GM23338 (cell line): ENCODE measurements at regions not wholly inside any gene's neighbourhood (a gene's known extent, or its start where the extent isn't known, plus 50 kb on each side); places are given as distances from the start of the nearest gene placed in this dataset.

Experiments used
- ATAC-seq: fragments of 200-7000 bp; cut with Tn5 transposase; 3 replicates; pipeline ENCODE4 v1.9.1; 2020
- DNase-seq: peaks from one replicate; pipeline ENCODE4 v3.0.0-alpha.2; 2015; ENCODE audit warnings: low spot score
- H2AFZ ChIP-seq: fragments of 200-600 bp; sonication (generic); 2 replicates; pipeline ENCODE4 v1.8.0; 2016; ENCODE audit warnings: antibody characterized with exemption, mild to moderate bottlenecking, moderate library complexity
- H3F3A ChIP-seq: fragments of 200-600 bp; sonication (generic); replicated peaks from 2 replicates; pipeline ENCODE4 v1.8.0; 2017; ENCODE audit warnings: antibody characterized with exemption, mixed run types, low read depth
- H3K27ac ChIP-seq: fragments of 200-600 bp; sonication (generic); 2 replicates; pipeline ENCODE4 v1.6.1; 2016; ENCODE audit warnings: low read depth
- H3K27me3 ChIP-seq: fragments of 200-600 bp; sonication (generic); 2 replicates; pipeline ENCODE4 v1.8.0; 2016; ENCODE audit warnings: mild to moderate bottlenecking, mixed run types, moderate library complexity; ENCODE audit not compliant: insufficient read depth
- H3K36me3 ChIP-seq: fragments of 200-600 bp; sonication (generic); 2 replicates; pipeline ENCODE4 v1.8.0; 2016; ENCODE audit warnings: mild to moderate bottlenecking; ENCODE audit not compliant: insufficient read depth
- H3K4me1 ChIP-seq: fragments of 200-600 bp; sonication (generic); 2 replicates; pipeline ENCODE4 v1.8.0; 2016; ENCODE audit warnings: mild to moderate bottlenecking, moderate library complexity; ENCODE audit not compliant: insufficient read depth
- H3K4me2 ChIP-seq: fragments of 200-600 bp; sonication (generic); 2 replicates; pipeline ENCODE4 v1.7.1; 2017; ENCODE audit warnings: mixed run types
- H3K4me3 ChIP-seq: fragments of 200-600 bp; sonication (generic); 2 replicates; pipeline ENCODE4 v1.6.1; 2016; ENCODE audit warnings: mixed run types
- H3K79me2 ChIP-seq: fragments of 200-600 bp; sonication (generic); replicated peaks from 2 replicates; pipeline ENCODE4 v1.8.0; 2017; ENCODE audit warnings: mild to moderate bottlenecking; ENCODE audit not compliant: insufficient read depth
- H3K9me2 ChIP-seq: fragments of 200-600 bp; sonication (generic); 2 replicates; pipeline ENCODE4 v1.8.0; 2017; ENCODE audit not compliant: insufficient read depth
- H4K20me1 ChIP-seq: fragments of 200-600 bp; sonication (generic); replicated peaks from 2 replicates; pipeline ENCODE4 v1.8.0; 2017; ENCODE audit warnings: mild to moderate bottlenecking; ENCODE audit not compliant: insufficient read depth
- H3K27ac Mint-ChIP-seq: 2 replicates; pipeline ENCODE4 v1.8.0; 2020; ENCODE audit warnings: inconsistent platforms, mild to moderate bottlenecking, moderate library complexity, mixed read lengths
- H3K27me3 Mint-ChIP-seq: 3 replicates; pipeline ENCODE4 v1.8.0; 2022; ENCODE audit warnings: low read depth, mild to moderate bottlenecking, moderate library complexity, mixed read lengths, inconsistent platforms; ENCODE audit not compliant: insufficient read depth, poor library complexity
- H3K36me3 Mint-ChIP-seq: 3 replicates; pipeline ENCODE4 v1.8.0; 2021; ENCODE audit warnings: low read depth, mild to moderate bottlenecking, inconsistent platforms, moderate library complexity, mixed read lengths
- H3K4me1 Mint-ChIP-seq: 3 replicates; pipeline ENCODE4 v1.8.0; 2020; ENCODE audit warnings: mild to moderate bottlenecking, inconsistent platforms, mixed read lengths
- H3K4me3 Mint-ChIP-seq: 3 replicates; pipeline ENCODE4 v1.8.0; 2021; ENCODE audit warnings: moderate library complexity, mild to moderate bottlenecking, inconsistent platforms, mixed read lengths
- H3K9me3 Mint-ChIP-seq: 3 replicates; pipeline ENCODE4 v1.8.0; 2020; ENCODE audit warnings: moderate library complexity, mild to moderate bottlenecking, inconsistent platforms, mixed read lengths
- CREB1 ChIP-seq: fragments of 250-450 bp; sonication (Bioruptor Pico); IDR thresholded peaks from 2 replicates; pipeline ENCODE4 v1.5.0; 2020; ENCODE audit warnings: low read depth, mild to moderate bottlenecking, moderate library complexity
- NANOG ChIP-seq: IDR thresholded peaks from 2 replicates; pipeline ENCODE4 v1.6.1; 2016; ENCODE audit warnings: antibody characterized with exemption, borderline replicate concordance
- STAT1 ChIP-seq: IDR thresholded peaks from one replicate; pipeline ENCODE4 v1.6.1; 2016; ENCODE audit warnings: antibody characterized with exemption; ENCODE audit not compliant: unreplicated experiment
- ZNF114 ChIP-seq: fragments of 250-450 bp; sonication (Bioruptor Pico); IDR thresholded peaks from 2 replicates; pipeline ENCODE4 v1.5.0; 2020; ENCODE audit warnings: mild to moderate bottlenecking, moderate library complexity
- ZNF331 ChIP-seq: fragments of 250-450 bp; sonication (Bioruptor Pico); IDR thresholded peaks from 2 replicates; pipeline ENCODE4 v1.5.0; 2020; ENCODE audit warnings: low read depth, mild to moderate bottlenecking, moderate library complexity
- TF ChIP-seq, protein P1 (sequence below): IDR thresholded peaks from 2 replicates; pipeline ENCODE4 v1.6.1; 2016; ENCODE audit warnings: antibody characterized with exemption
- TF ChIP-seq, protein P2 (sequence below): fragments of 250-450 bp; sonication (Bioruptor Pico); IDR thresholded peaks from 2 replicates; pipeline ENCODE4 v1.5.0; 2020; ENCODE audit warnings: mild to moderate bottlenecking, moderate library complexity
- TF ChIP-seq, protein P3 (sequence below): IDR thresholded peaks from one replicate; pipeline ENCODE4 v1.6.1; 2018; ENCODE audit warnings: antibody characterized with exemption; ENCODE audit not compliant: unreplicated experiment

DNA sequence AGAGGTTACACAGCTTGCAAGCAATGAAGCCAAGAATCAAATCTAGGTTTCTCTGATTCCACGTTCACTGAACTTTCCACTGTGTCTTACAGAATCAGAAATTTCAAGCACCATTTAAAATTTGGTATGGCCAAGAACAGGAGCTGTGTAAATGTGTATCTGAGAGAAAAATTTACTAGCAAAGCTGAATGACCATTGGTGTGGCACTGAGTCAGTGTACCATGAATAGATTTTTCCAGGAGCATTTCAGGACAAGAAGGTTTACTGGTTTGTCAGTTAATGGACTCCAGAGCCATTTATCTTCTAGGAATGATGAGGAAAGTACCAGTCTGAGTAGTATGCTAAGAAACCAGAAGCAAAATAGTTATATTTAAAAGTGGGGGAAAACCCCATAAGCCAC is 269.4 kb upstream of the FAT3 start (continued):
- TF ChIP-seq CREB1 (CRISPR knock-in tag) = no peak
- TF ChIP-seq, protein P1, sequence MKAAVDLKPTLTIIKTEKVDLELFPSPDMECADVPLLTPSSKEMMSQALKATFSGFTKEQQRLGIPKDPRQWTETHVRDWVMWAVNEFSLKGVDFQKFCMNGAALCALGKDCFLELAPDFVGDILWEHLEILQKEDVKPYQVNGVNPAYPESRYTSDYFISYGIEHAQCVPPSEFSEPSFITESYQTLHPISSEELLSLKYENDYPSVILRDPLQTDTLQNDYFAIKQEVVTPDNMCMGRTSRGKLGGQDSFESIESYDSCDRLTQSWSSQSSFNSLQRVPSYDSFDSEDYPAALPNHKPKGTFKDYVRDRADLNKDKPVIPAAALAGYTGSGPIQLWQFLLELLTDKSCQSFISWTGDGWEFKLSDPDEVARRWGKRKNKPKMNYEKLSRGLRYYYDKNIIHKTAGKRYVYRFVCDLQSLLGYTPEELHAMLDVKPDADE = no peak

DNA sequence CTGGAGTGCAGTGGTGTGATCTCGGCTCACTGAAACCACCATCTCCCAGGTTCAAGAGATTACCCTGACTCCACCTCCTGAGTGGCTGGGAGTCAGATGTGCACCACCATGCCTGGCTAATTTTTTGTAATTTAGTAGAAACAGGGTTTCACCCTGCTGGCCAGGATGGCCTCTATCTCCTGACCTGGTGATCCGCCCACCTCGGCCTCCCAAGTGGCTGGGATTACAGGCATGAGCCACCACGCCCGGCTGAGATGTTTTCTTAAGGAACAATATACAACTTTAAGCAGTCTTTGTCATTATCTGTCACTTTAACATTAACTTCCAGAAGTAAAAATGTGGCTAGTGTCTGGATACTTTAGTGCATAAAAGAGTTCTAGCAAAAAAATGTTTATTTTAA is 272.6 kb upstream of the FAT3 start:
- no peaks in the 10 kb centered on the region; the same call in 1 of the 2 replicates for H3K9me2 ChIP-seq
- H3K79me2 ChIP-seq = no peaks in the 10 kb centered on the region

DNA sequence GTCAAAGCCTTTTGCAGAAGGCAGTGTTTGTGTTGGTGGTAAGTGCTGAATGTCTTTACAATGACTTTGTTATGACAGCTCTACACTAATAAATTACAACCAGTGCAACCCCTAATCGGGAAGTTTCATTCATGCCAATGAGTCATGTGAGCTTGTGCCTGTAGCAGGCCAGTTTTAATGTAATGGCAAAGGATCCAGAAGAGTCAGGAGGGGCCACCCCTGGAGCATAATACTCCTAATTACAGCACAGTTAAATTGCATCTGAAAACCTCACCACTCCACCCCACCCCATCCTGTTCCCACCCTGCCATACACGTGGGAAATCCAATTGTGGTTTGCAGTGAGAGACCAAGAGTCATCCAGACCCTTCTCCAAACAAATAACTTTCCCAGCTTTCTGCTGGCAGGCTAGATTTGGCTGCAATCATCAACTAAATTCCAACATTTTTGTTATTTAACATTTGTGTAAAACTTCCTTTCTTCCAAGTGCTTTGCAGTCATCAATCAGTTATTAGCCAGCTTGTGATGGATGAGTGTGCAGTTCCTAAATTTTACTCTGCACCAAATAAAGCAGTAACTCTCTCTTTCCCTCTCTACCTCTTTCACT is 277.3 kb upstream of the FAT3 start:
- H3K4me3 ChIP-seq = no peak overlapping the region
- H4K20me1 ChIP-seq = no peaks in the 10 kb centered on the region
- Mint-ChIP-seq H3K4me3 (no peak overlapping the region), H3K9me3 (no peaks in the 10 kb centered on the region), H3K27me3 (peaks cover 1% of the 10 kb centered on the region), H3K4me1 (no peaks in the 10 kb centered on the region; the same call in 2 of the 3 replicates), H3K27ac (no peak overlapping the region), H3K36me3 (no peaks in the 10 kb centered on the region)
- no peaks in the 10 kb centered on the region for H3F3A ChIP-seq
- no peak for ATAC-seq
- no peaks in the 10 kb centered on the region for H3K36me3 ChIP-seq
- no peak overlapping the region; the same call in 1 of the 2 replicates for H2AFZ ChIP-seq
- no peak overlapping the region for H3K4me2 ChIP-seq
- no peak overlapping the region for H3K27ac ChIP-seq
- H3K9me2 ChIP-seq = no peaks in the 10 kb centered on the region
- no peak for DNase-seq
- H3K27me3 ChIP-seq = no peaks in the 10 kb centered on the region
- H3K79me2 ChIP-seq = no peaks in the 10 kb centered on the region
- H3K4me1 ChIP-seq = no peaks in the 10 kb centered on the region
- TF ChIP-seq, protein P2, sequence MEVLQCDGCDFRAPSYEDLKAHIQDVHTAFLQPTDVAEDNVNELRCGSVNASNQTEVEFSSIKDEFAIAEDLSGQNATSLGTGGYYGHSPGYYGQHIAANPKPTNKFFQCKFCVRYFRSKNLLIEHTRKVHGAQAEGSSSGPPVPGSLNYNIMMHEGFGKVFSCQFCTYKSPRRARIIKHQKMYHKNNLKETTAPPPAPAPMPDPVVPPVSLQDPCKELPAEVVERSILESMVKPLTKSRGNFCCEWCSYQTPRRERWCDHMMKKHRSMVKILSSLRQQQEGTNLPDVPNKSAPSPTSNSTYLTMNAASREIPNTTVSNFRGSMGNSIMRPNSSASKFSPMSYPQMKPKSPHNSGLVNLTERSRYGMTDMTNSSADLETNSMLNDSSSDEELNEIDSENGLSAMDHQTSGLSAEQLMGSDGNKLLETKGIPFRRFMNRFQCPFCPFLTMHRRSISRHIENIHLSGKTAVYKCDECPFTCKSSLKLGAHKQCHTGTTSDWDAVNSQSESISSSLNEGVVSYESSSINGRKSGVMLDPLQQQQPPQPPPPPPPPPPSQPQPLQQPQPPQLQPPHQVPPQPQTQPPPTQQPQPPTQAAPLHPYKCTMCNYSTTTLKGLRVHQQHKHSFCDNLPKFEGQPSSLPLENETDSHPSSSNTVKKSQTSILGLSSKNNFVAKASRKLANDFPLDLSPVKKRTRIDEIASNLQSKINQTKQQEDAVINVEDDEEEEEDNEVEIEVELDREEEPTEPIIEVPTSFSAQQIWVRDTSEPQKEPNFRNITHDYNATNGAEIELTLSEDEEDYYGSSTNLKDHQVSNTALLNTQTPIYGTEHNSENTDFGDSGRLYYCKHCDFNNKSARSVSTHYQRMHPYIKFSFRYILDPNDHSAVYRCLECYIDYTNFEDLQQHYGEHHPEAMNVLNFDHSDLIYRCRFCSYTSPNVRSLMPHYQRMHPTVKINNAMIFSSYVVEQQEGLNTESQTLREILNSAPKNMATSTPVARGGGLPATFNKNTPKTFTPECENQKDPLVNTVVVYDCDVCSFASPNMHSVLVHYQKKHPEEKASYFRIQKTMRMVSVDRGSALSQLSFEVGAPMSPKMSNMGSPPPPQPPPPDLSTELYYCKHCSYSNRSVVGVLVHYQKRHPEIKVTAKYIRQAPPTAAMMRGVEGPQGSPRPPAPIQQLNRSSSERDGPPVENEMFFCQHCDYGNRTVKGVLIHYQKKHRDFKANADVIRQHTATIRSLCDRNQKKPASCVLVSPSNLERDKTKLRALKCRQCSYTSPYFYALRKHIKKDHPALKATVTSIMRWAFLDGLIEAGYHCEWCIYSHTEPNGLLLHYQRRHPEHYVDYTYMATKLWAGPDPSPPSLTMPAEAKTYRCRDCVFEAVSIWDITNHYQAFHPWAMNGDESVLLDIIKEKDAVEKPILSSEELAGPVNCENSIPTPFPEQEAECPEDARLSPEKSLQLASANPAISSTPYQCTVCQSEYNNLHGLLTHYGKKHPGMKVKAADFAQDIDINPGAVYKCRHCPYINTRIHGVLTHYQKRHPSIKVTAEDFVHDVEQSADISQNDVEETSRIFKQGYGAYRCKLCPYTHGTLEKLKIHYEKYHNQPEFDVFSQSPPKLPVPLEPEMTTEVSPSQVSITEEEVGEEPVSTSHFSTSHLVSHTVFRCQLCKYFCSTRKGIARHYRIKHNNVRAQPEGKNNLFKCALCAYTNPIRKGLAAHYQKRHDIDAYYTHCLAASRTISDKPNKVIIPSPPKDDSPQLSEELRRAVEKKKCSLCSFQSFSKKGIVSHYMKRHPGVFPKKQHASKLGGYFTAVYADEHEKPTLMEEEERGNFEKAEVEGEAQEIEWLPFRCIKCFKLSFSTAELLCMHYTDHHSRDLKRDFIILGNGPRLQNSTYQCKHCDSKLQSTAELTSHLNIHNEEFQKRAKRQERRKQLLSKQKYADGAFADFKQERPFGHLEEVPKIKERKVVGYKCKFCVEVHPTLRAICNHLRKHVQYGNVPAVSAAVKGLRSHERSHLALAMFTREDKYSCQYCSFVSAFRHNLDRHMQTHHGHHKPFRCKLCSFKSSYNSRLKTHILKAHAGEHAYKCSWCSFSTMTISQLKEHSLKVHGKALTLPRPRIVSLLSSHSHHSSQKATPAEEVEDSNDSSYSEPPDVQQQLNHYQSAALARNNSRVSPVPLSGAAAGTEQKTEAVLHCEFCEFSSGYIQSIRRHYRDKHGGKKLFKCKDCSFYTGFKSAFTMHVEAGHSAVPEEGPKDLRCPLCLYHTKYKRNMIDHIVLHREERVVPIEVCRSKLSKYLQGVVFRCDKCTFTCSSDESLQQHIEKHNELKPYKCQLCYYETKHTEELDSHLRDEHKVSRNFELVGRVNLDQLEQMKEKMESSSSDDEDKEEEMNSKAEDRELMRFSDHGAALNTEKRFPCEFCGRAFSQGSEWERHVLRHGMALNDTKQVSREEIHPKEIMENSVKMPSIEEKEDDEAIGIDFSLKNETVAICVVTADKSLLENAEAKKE (CRISPR knock-in tag) = no peak

More for the DNA sequence above, 272.6 kb upstream of the FAT3 start:
- Mint-ChIP-seq H3K4me3 (no peak overlapping the region), H3K4me1 (no peaks in the 10 kb centered on the region; the same call in 2 of the 3 replicates), H3K27me3 (no peaks in the 10 kb centered on the region), H3K27ac (no peak overlapping the region), H3K36me3 (no peaks in the 10 kb centered on the region), H3K9me3 (no peaks in the 10 kb centered on the region)
- Histone ChIP-seq H3K4me2 (no peak overlapping the region), H3K36me3 (no peaks in the 10 kb centered on the region), H3K27me3 (no peaks in the 10 kb centered on the region), H3K27ac (no peak overlapping the region), H3K4me3 (no peak overlapping the region), H2AFZ (no peak overlapping the region), H3F3A (no peaks in the 10 kb centered on the region), H4K20me1 (no peaks in the 10 kb centered on the region), H3K4me1 (no peaks in the 10 kb centered on the region)
- no peak for DNase-seq
- TF ChIP-seq NANOG = no peak
- TF ChIP-seq ZNF114 (CRISPR knock-in tag) = no peak
- no peak for TF ChIP-seq ZNF331
- TF ChIP-seq, protein P3, sequence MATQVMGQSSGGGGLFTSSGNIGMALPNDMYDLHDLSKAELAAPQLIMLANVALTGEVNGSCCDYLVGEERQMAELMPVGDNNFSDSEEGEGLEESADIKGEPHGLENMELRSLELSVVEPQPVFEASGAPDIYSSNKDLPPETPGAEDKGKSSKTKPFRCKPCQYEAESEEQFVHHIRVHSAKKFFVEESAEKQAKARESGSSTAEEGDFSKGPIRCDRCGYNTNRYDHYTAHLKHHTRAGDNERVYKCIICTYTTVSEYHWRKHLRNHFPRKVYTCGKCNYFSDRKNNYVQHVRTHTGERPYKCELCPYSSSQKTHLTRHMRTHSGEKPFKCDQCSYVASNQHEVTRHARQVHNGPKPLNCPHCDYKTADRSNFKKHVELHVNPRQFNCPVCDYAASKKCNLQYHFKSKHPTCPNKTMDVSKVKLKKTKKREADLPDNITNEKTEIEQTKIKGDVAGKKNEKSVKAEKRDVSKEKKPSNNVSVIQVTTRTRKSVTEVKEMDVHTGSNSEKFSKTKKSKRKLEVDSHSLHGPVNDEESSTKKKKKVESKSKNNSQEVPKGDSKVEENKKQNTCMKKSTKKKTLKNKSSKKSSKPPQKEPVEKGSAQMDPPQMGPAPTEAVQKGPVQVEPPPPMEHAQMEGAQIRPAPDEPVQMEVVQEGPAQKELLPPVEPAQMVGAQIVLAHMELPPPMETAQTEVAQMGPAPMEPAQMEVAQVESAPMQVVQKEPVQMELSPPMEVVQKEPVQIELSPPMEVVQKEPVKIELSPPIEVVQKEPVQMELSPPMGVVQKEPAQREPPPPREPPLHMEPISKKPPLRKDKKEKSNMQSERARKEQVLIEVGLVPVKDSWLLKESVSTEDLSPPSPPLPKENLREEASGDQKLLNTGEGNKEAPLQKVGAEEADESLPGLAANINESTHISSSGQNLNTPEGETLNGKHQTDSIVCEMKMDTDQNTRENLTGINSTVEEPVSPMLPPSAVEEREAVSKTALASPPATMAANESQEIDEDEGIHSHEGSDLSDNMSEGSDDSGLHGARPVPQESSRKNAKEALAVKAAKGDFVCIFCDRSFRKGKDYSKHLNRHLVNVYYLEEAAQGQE = no peak
- TF ChIP-seq STAT1 = no peak
- no peak for TF ChIP-seq CREB1 (CRISPR knock-in tag)
- no peak for ATAC-seq
